ENCODE measurements at regions not wholly inside any gene's neighbourhood (a gene's known extent, or its start where the extent isn't known, plus 50 kb on each side); places are given as distances from the start of the nearest gene placed in this dataset.
"Not testable (repeated sequence)": the region's sequence is repeated elsewhere in the genome, so short reads cannot be mapped to it uniquely, and the experiment has no call there.

DNA sequence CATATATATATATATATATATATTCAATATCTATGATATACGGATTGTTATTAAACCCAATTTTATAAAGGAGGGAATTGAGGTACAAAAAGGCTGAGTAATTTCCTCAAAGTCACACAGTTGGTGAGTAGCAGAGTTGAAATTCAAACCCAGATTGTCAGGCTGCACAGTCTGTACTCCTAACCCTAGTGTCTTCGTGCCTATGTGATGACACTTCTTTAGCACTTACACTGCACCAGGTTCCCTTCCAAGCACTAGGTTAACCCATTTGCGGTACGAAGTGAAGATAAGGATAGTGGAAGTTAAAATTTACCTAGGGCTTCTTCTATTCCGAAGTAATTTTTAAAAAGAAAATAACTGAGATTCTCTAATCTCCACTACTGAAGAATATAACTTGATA, 125.1 kb upstream of the TSPAN8 start:
- TF ChIP-seq, protein P1, sequence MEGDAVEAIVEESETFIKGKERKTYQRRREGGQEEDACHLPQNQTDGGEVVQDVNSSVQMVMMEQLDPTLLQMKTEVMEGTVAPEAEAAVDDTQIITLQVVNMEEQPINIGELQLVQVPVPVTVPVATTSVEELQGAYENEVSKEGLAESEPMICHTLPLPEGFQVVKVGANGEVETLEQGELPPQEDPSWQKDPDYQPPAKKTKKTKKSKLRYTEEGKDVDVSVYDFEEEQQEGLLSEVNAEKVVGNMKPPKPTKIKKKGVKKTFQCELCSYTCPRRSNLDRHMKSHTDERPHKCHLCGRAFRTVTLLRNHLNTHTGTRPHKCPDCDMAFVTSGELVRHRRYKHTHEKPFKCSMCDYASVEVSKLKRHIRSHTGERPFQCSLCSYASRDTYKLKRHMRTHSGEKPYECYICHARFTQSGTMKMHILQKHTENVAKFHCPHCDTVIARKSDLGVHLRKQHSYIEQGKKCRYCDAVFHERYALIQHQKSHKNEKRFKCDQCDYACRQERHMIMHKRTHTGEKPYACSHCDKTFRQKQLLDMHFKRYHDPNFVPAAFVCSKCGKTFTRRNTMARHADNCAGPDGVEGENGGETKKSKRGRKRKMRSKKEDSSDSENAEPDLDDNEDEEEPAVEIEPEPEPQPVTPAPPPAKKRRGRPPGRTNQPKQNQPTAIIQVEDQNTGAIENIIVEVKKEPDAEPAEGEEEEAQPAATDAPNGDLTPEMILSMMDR (IDR thresholded peaks at IDR 0.05; ENCODE audit: low read depth, low read length, missing control alignments) = no peak
- DNase-seq (ENCODE audit: low read depth) = no peak
- H3K4me3 ChIP-seq (ENCODE audit: low read depth, low read length) = no peak overlapping the region

DNA sequence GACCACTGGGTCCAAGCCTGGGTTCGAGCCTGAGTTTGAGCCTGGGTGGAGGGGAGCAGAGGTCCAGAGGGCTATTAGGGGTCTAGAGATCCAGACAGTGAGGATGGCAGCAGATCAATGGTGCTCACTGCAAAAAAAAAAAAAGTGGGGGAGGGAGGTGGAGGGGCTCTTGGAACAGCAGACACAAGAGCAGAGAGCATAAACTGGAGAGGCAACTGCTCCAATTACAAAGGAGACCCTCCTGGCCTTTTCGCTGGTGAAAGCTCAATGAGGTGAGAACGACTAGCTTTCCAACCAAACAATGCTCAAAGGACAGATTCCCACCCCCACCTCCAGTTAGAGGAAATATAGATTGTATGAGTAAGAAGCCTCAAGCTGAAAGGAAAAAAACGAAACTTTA, 124.2 kb upstream of the TSPAN8 start:
- DNase-seq (ENCODE audit: low read depth) = no peak
- TF ChIP-seq, protein P1 (IDR thresholded peaks at IDR 0.05; ENCODE audit: low read depth, low read length, missing control alignments) = no peak
- no peak overlapping the region for H3K4me3 ChIP-seq (ENCODE audit: low read depth, low read length)

DNA sequence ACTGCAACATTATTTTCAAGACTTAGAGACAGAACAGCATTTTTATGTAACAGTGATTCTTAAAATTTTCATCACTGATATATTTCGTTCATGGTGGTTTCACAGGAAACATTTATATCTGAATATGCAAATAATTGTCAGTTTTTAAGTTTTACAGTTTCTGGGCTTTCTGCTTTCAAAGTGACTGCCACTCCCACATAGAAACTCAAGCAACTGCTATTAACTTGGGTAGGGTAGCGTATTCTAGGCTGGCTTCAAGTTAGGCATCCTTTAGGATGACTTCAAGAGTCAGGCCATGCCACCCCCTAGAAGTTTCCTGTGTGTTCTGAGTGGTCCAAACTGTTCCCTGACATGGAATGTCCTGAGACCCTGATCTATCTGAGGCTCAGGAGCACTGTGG, 123.6 kb upstream of the TSPAN8 start:
- TF ChIP-seq, protein P1 (IDR thresholded peaks at IDR 0.05; ENCODE audit: low read depth, low read length, missing control alignments) = no peak
- no peak for DNase-seq (ENCODE audit: low read depth)
- no peak overlapping the region for H3K4me3 ChIP-seq (ENCODE audit: low read depth, low read length)

DNA sequence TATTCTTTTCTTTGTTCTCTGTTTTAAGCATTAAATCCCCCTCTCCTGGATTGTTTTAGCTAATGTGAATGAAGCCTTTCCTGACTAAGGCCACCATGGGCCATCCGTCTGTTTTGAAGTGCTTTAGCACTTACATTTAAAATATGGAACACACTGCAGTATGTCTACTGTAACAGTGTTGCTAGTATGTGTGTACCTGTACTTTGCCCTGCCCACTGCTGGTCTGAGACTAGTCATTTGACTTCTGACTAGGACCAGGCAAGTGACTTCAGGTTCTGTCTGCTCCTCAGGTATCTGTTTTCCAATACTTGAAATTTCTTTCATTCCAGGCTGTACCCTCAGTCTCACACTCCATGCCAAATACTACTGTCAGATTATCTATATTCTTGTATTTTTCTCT, 120.1 kb upstream of the TSPAN8 start:
- TF ChIP-seq, protein P1 (IDR thresholded peaks at IDR 0.05; ENCODE audit: low read depth, low read length, missing control alignments) = no peak
- DNase-seq (ENCODE audit: low read depth) = no peak
- no peak overlapping the region for H3K4me3 ChIP-seq (ENCODE audit: low read depth, low read length)

DNA sequence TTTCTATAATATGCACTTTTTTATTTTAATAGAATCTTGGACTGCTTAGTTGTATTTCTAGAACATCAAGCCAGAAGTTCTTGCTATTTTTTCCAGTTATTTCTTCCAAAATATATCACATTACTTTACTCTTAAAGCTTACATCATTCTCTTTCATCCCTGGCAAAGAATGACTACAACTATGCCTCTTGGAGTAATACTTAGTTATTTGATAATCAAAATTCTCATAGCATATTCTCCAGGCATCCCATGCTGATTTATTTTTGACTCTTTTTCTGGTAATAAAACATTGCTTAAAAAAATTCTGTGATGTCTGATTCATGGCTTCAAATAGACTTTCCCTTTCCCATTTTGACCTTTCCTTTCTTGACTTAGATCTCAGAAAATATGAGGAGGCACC, 118.7 kb upstream of the TSPAN8 start:
- no peak for DNase-seq (ENCODE audit: low read depth)

DNA sequence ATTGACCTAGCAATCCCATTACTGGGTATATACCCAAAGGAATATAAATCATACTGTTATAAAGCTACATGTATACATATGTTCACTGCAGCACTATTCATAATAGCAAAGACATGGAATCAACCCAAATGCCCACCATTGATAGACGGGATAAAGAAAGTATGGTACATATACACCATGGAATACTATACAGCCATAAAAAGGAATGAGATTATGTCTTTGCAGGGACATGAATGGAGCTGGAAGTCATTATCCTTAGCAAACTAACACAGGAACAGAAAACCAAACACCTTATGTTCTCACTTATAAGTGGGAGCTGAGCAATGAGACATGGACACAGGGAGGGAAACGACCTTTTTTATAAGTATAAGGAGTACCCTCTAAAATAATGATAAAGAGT, 113.0 kb upstream of the TSPAN8 start:
- DNase-seq (ENCODE audit: low read depth); H3K4me3 ChIP-seq (ENCODE audit: low read depth, low read length): not testable (repeated sequence)

More for the DNA sequence above, 118.7 kb upstream of the TSPAN8 start:
- no peak overlapping the region for H3K4me3 ChIP-seq (ENCODE audit: low read depth, low read length)
- TF ChIP-seq, protein P1 (IDR thresholded peaks at IDR 0.05; ENCODE audit: low read depth, low read length, missing control alignments) = no peak

DNA sequence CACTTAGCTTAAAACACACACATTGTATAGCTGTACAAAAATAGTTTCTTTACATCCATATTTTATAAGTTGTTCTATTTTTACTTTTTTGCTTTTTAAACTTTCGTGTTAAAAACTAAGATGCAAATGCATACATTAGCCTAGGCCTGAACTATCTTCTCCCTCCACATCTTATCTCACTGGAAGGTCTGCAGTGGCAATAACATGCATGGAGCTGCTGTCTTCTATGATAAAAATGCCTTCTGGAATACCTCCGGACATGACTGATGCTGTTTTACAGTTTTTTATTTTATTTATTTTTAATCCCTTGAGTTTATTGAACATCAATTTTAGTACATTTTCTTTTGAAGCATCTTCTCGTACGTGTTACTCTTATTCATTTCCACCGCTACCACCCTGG, 112.3 kb upstream of the TSPAN8 start:
- H3K4me3 ChIP-seq (ENCODE audit: low read depth, low read length) = no peak overlapping the region
- TF ChIP-seq, protein P1 (IDR thresholded peaks at IDR 0.05; ENCODE audit: low read depth, low read length, missing control alignments) = no peak
- DNase-seq (ENCODE audit: low read depth) = no peak

DNA sequence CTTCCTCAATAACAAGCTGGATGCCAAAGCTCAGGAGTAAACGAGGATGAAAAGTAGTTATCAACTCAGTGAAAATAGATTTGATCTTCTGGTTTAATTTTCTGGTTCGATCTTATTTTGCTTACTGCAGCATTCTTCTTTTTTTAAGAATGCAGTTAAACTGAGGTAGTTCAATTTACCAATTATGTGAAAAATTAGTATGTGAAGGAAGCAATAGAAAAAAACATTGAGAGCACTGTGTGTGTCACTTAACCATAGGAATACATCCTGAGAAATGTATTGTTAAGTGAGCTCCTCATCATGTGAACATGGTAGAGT, 111.4 kb upstream of the TSPAN8 start:
- no peak for DNase-seq (ENCODE audit: low read depth)
- no peak overlapping the region for H3K4me3 ChIP-seq (ENCODE audit: low read depth, low read length)
- TF ChIP-seq, protein P1 (IDR thresholded peaks at IDR 0.05; ENCODE audit: low read depth, low read length, missing control alignments) = no peak

Measured in GM12864 (cell line).